ENCODE measurements at regions not wholly inside any gene's neighbourhood (a gene's known extent, or its start where the extent isn't known, plus 50 kb on each side); places are given as distances from the start of the nearest gene placed in this dataset.
"Not testable (repeated sequence)": the region's sequence is repeated elsewhere in the genome, so short reads cannot be mapped to it uniquely, and the experiment has no call there.

GRCh38 chr1:221987860-221988520, 246.1 kb upstream of the DUSP10 start:
- DNase-seq, result no peak
- no peak for ATAC-seq
- Histone ChIP-seq H3K4me1 (ENCODE audit: low read depth) (no peaks in the 10 kb centered on the region), H3K4me3 (no peak overlapping the region), H3K36me3 (ENCODE audit: low read depth) (no peaks in the 10 kb centered on the region), H3K9me3 (no peaks in the 10 kb centered on the region)
- intact Hi-C loops (cut with DNase I, micrococcal nuclease), result no loop called here
- no peak for TF ChIP-seq CTCF (IDR thresholded peaks at IDR 0.05)

GRCh38 chr1:221983444-221983843, 241.6 kb upstream of the DUSP10 start:
- no peak for DNase-seq

GRCh38 chr1:221981461-221981860, 239.6 kb upstream of the DUSP10 start:
- no peaks in the 10 kb centered on the region for H3K36me3 ChIP-seq (ENCODE audit: low read depth)
- H3K4me3 ChIP-seq, result no peak overlapping the region
- ATAC-seq (no peak), DNase-seq (no peak)
- TF ChIP-seq CTCF (IDR thresholded peaks at IDR 0.05), result no peak
- intact Hi-C loops (cut with DNase I, micrococcal nuclease), result no loop called here
- H3K4me1 ChIP-seq (ENCODE audit: low read depth), result no peaks in the 10 kb centered on the region
- H3K9me3 ChIP-seq, result no peaks in the 10 kb centered on the region

More at GRCh38 chr1:221983444-221983843, 241.6 kb upstream of the DUSP10 start:
- no peaks in the 10 kb centered on the region for H3K4me1 ChIP-seq (ENCODE audit: low read depth)
- intact Hi-C loops (cut with DNase I, micrococcal nuclease), result no loop called here
- H3K36me3 ChIP-seq (ENCODE audit: low read depth), result no peaks in the 10 kb centered on the region
- ATAC-seq, result no peak
- no peak for TF ChIP-seq CTCF (IDR thresholded peaks at IDR 0.05)
- no peak overlapping the region for H3K4me3 ChIP-seq
- no peaks in the 10 kb centered on the region for H3K9me3 ChIP-seq

GRCh38 chr1:221979444-221980032, 237.6 kb upstream of the DUSP10 start:
- no peak for DNase-seq
- no peak for ATAC-seq
- Histone ChIP-seq H3K9me3 (no peaks in the 10 kb centered on the region), H3K36me3 (ENCODE audit: low read depth) (no peaks in the 10 kb centered on the region), H3K4me3 (no peak overlapping the region), H3K4me1 (ENCODE audit: low read depth) (no peaks in the 10 kb centered on the region)
- intact Hi-C loops (cut with DNase I, micrococcal nuclease), result no loop called here
- TF ChIP-seq CTCF (IDR thresholded peaks at IDR 0.05), result no peak

- H3K4me3 ChIP-seq; H3K36me3 ChIP-seq (ENCODE audit: low read depth); intact Hi-C loops (cut with DNase I, micrococcal nuclease); H3K4me1 ChIP-seq (ENCODE audit: low read depth); DNase-seq; ATAC-seq; H3K9me3 ChIP-seq: not testable (repeated sequence)
These were observed 236.9 kb upstream of the DUSP10 start for GRCh38 chr1:221978631-221979334.

- intact Hi-C loops (cut with DNase I, micrococcal nuclease); H3K4me3 ChIP-seq; H3K36me3 ChIP-seq (ENCODE audit: low read depth); H3K4me1 ChIP-seq (ENCODE audit: low read depth); DNase-seq; ATAC-seq; H3K9me3 ChIP-seq: not testable (repeated sequence)
These were observed 231.9 kb upstream of the DUSP10 start for GRCh38 chr1:221973787-221974186.

Measured in mucosa of descending colon (tissue), 3 donors.